BE2C (cell line): ENCODE measurements at regions not wholly inside any gene's neighbourhood (a gene's known extent, or its start where the extent isn't known, plus 50 kb on each side); places are given as distances from the start of the nearest gene placed in this dataset.
"Not testable (repeated sequence)": the region's sequence is repeated elsewhere in the genome, so short reads cannot be mapped to it uniquely, and the experiment has no call there.

Experiments used
- DNase-seq: peaks from one replicate; pipeline ENCODE4 v3.0.0-alpha.2; 2020
- H3K27me3 ChIP-seq: fragments of 250-450 bp; sonication (Bioruptor Pico); 2 replicates; pipeline ENCODE4 v1.5.1; 2020; ENCODE audit warnings: mild to moderate bottlenecking
- H3K36me3 ChIP-seq: fragments of 250-450 bp; sonication (Bioruptor Pico); 2 replicates; pipeline ENCODE4 v1.5.1; 2020; ENCODE audit warnings: mild to moderate bottlenecking
- H3K4me1 ChIP-seq: fragments of 250-450 bp; sonication (Bioruptor Pico); 2 replicates; pipeline ENCODE4 v1.5.1; 2020
- H3K4me3 ChIP-seq: 2 replicates; pipeline ENCODE4 v1.5.1; 2011; ENCODE audit warnings: low read depth, low read length
- H3K9me3 ChIP-seq: fragments of 250-450 bp; sonication (Bioruptor Pico); 2 replicates; pipeline ENCODE4 v1.5.1; 2020
- CTCF ChIP-seq: IDR thresholded peaks from 2 replicates; pipeline ENCODE4 v1.5.1; 2012; ENCODE audit warnings: mild to moderate bottlenecking, low read depth, low read length

- Histone ChIP-seq H3K4me1 (no peaks in the 10 kb centered on the region), H3K27me3 (no peaks in the 10 kb centered on the region), H3K4me3 (no peak overlapping the region), H3K9me3 (no peaks in the 10 kb centered on the region), H3K36me3 (no peaks in the 10 kb centered on the region)
- DNase-seq, result no peak
- no peak for TF ChIP-seq CTCF
Measured at GRCh38 chr3:127441764-127442163, 148.8 kb downstream of the TPRA1 start.

- H3K27me3 ChIP-seq, result no peaks in the 10 kb centered on the region
- no peak for TF ChIP-seq CTCF
Measured at GRCh38 chr3:127440384-127440783, 150.1 kb downstream of the TPRA1 start.

GRCh38 chr3:127439621-127440020, 150.9 kb downstream of the TPRA1 start:
- no peaks in the 10 kb centered on the region for H3K27me3 ChIP-seq
- no peaks in the 10 kb centered on the region for H3K9me3 ChIP-seq
- H3K36me3 ChIP-seq, result no peaks in the 10 kb centered on the region
- DNase-seq, result no peak
- TF ChIP-seq CTCF, result no peak
- H3K4me1 ChIP-seq, result no peaks in the 10 kb centered on the region
- H3K4me3 ChIP-seq, result no peak overlapping the region

More at GRCh38 chr3:127440384-127440783, 150.1 kb downstream of the TPRA1 start:
- Histone ChIP-seq H3K4me1 (no peaks in the 10 kb centered on the region), H3K4me3 (no peak overlapping the region), H3K36me3 (no peaks in the 10 kb centered on the region), H3K9me3 (no peaks in the 10 kb centered on the region)
- no peak for DNase-seq

GRCh38 chr3:127438951-127439350, 151.1 kb upstream of the PRR20G start:
- no peaks in the 10 kb centered on the region for H3K9me3 ChIP-seq
- H3K4me1 ChIP-seq, result no peaks in the 10 kb centered on the region
- H3K36me3 ChIP-seq, result no peaks in the 10 kb centered on the region
- TF ChIP-seq CTCF, result no peak
- H3K4me3 ChIP-seq, result no peak overlapping the region
- H3K27me3 ChIP-seq, result no peaks in the 10 kb centered on the region
- DNase-seq, result no peak

- TF ChIP-seq CTCF, result no peak
- no peaks in the 10 kb centered on the region for H3K36me3 ChIP-seq
- no peaks in the 10 kb centered on the region for H3K9me3 ChIP-seq
- H3K4me3 ChIP-seq, result no peak overlapping the region
- no peaks in the 10 kb centered on the region for H3K27me3 ChIP-seq
- no peaks in the 10 kb centered on the region for H3K4me1 ChIP-seq
- DNase-seq, result no peak
Measured at GRCh38 chr3:127438371-127438770, 150.5 kb upstream of the PRR20G start.

- H3K4me3 ChIP-seq, DNase-seq, H3K4me1 ChIP-seq, H3K36me3 ChIP-seq, H3K9me3 ChIP-seq, H3K27me3 ChIP-seq: not testable (repeated sequence)
Measured at GRCh38 chr3:127435299-127435698, 147.5 kb upstream of the PRR20G start.

GRCh38 chr3:127431066-127431465, 143.2 kb upstream of the PRR20G start:
- H3K4me1 ChIP-seq, result peaks cover 4% of the 10 kb centered on the region; the same call in 1 of the 2 replicates
- no peaks in the 10 kb centered on the region for H3K27me3 ChIP-seq
- TF ChIP-seq CTCF, result no peak
- H3K9me3 ChIP-seq, result no peaks in the 10 kb centered on the region
- H3K36me3 ChIP-seq, result no peaks in the 10 kb centered on the region
- peak; percentile 79 for DNase-seq
- no peak overlapping the region for H3K4me3 ChIP-seq
